MM.1S (cell line): ENCODE measurements at regions not wholly inside any gene's neighbourhood (a gene's known extent, or its start where the extent isn't known, plus 50 kb on each side); places are given as distances from the start of the nearest gene placed in this dataset.
"Not testable (repeated sequence)": the region's sequence is repeated elsewhere in the genome, so short reads cannot be mapped to it uniquely, and the experiment has no call there.

ENCODE experiments used
- DNase-seq: peaks from one replicate; pipeline ENCODE4 v3.0.0-alpha.2; 2015
- H2AFZ ChIP-seq: fragments of 300-600 bp; sonication (generic); 2 replicates; pipeline ENCODE4 v1.6.0; 2016; ENCODE audit warnings: antibody characterized with exemption, low read length
- H3F3A ChIP-seq: fragments of 300-600 bp; sonication (generic); 2 replicates; pipeline ENCODE4 v1.6.1; 2016; ENCODE audit warnings: mild to moderate bottlenecking, antibody characterized with exemption, low read length, moderate library complexity, mixed read lengths; ENCODE audit not compliant: insufficient read depth
- H3K27ac ChIP-seq: fragments of 300-600 bp; sonication (generic); 2 replicates; pipeline ENCODE4 v1.5.1; 2016; ENCODE audit warnings: mild to moderate bottlenecking, low read length
- H3K27me3 ChIP-seq: fragments of 300-600 bp; sonication (generic); replicated peaks from 2 replicates; pipeline ENCODE4 v1.6.0; 2016; ENCODE audit warnings: low read length; ENCODE audit not compliant: insufficient read depth
- H3K36me3 ChIP-seq: fragments of 300-600 bp; sonication (generic); replicated peaks from 2 replicates; pipeline ENCODE4 v1.6.1; 2016; ENCODE audit warnings: mild to moderate bottlenecking, low read length, mixed read lengths; ENCODE audit not compliant: insufficient read depth
- H3K4me1 ChIP-seq: fragments of 300-600 bp; sonication (generic); 2 replicates; pipeline ENCODE4 v1.6.1; 2016; ENCODE audit warnings: low read length, mixed read lengths
- H3K4me2 ChIP-seq: fragments of 300-600 bp; sonication (generic); 2 replicates; pipeline ENCODE4 v1.6.0; 2016; ENCODE audit warnings: low read depth, low read length
- H3K4me3 ChIP-seq: fragments of 300-600 bp; sonication (generic); 2 replicates; pipeline ENCODE4 v1.5.1; 2016; ENCODE audit warnings: low read length, mixed read lengths
- H3K79me2 ChIP-seq: fragments of 300-600 bp; sonication (generic); 2 replicates; pipeline ENCODE4 v1.6.1; 2016; ENCODE audit warnings: mixed run types, low read length, mixed read lengths
- H3K9ac ChIP-seq: fragments of 300-600 bp; sonication (generic); 2 replicates; pipeline ENCODE4 v1.6.1; 2016; ENCODE audit warnings: low read length, mixed read lengths
- H3K9me2 ChIP-seq: fragments of 300-600 bp; sonication (generic); replicated peaks from 2 replicates; pipeline ENCODE4 v1.6.1; 2016; ENCODE audit warnings: mild to moderate bottlenecking, low read length, mixed read lengths; ENCODE audit not compliant: insufficient read depth
- H3K9me3 ChIP-seq: fragments of 300-600 bp; sonication (generic); replicated peaks from 2 replicates; pipeline ENCODE4 v1.6.1; 2016; ENCODE audit warnings: mild to moderate bottlenecking, low read length, mixed read lengths; ENCODE audit not compliant: insufficient read depth
- H4K20me1 ChIP-seq: fragments of 300-600 bp; sonication (generic); 2 replicates; pipeline ENCODE4 v1.6.1; 2016; ENCODE audit warnings: mild to moderate bottlenecking, low read length, moderate library complexity, mixed read lengths; ENCODE audit not compliant: insufficient read depth
- EZH2 ChIP-seq: fragments of 300-600 bp; sonication (generic); optimal IDR thresholded peaks from 2 replicates; pipeline ENCODE3; 2017; ENCODE audit warnings: low read depth, mild to moderate bottlenecking, antibody characterized with exemption, low read length, mixed read lengths
- EZH2phosphoT487 ChIP-seq: fragments of 300-600 bp; sonication (generic); IDR thresholded peaks from 2 replicates; pipeline ENCODE4 v1.6.1; 2018; ENCODE audit warnings: antibody characterized with exemption, low read length
- TF ChIP-seq, protein P1 (sequence below): fragments of 300-600 bp; sonication (generic); IDR thresholded peaks from 2 replicates; pipeline ENCODE4 v1.5.1; 2016; ENCODE audit warnings: antibody characterized with exemption, low read length, mixed read lengths

DNA sequence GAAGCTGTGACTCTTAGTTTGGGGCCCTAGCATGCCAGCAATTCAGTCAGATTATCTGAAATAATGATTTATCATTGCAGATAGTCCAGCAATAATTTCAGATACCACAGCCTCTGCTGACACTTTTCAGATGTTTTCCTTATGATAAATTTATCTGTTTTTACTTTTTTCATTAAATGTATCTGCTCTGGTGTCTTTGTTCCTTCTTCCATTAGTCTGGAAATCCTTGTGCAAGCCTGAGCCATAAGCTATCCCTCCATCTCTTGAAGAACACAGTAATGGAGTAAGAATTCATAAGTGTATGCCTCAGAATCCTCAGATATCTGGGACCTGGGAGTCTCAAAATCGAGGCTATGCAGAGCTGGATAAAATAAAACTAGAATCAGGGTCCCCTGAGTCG lies 146.4 kb upstream of the KRR1 start:
- Histone ChIP-seq H3K36me3 (no peaks in the 10 kb centered on the region), H4K20me1 (no peaks in the 10 kb centered on the region), H3K9ac (no peak overlapping the region), H2AFZ (no peak overlapping the region), H3K4me3 (no peak overlapping the region), H3K27ac (no peak overlapping the region), H3F3A (no peaks in the 10 kb centered on the region), H3K4me2 (no peak overlapping the region), H3K27me3 (no peaks in the 10 kb centered on the region), H3K79me2 (no peaks in the 10 kb centered on the region), H3K4me1 (no peaks in the 10 kb centered on the region), H3K9me2 (no peaks in the 10 kb centered on the region), H3K9me3 (no peaks in the 10 kb centered on the region)
- TF ChIP-seq, protein P1, sequence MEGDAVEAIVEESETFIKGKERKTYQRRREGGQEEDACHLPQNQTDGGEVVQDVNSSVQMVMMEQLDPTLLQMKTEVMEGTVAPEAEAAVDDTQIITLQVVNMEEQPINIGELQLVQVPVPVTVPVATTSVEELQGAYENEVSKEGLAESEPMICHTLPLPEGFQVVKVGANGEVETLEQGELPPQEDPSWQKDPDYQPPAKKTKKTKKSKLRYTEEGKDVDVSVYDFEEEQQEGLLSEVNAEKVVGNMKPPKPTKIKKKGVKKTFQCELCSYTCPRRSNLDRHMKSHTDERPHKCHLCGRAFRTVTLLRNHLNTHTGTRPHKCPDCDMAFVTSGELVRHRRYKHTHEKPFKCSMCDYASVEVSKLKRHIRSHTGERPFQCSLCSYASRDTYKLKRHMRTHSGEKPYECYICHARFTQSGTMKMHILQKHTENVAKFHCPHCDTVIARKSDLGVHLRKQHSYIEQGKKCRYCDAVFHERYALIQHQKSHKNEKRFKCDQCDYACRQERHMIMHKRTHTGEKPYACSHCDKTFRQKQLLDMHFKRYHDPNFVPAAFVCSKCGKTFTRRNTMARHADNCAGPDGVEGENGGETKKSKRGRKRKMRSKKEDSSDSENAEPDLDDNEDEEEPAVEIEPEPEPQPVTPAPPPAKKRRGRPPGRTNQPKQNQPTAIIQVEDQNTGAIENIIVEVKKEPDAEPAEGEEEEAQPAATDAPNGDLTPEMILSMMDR: no peak
- DNase-seq: no peak

DNA sequence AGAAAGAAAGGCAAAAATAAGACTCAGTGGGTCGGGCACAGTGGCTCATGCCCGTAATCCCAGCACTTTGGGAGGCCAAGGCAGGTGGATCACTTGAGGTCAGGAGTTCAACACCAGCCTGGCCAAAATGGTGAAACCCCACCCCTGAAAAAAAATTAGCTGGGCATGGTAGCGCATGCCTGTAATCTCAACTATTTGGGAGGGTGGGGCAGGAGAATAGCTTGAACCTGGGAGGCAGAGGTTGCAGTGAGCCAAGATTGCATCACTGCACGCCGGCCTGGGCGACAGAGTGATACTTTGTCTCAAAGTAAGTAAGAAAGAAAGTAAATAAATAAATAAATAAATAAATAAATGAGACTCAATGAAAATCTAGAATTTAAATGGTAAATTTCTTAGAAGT lies 145.9 kb upstream of the KRR1 start:
- DNase-seq, H4K20me1 ChIP-seq, H3K36me3 ChIP-seq, H3K27me3 ChIP-seq, H3K4me2 ChIP-seq, H3K79me2 ChIP-seq, H3K9ac ChIP-seq, H2AFZ ChIP-seq, H3K4me3 ChIP-seq, H3K9me2 ChIP-seq, H3K9me3 ChIP-seq, H3F3A ChIP-seq, H3K4me1 ChIP-seq, H3K27ac ChIP-seq: not testable (repeated sequence)

DNA sequence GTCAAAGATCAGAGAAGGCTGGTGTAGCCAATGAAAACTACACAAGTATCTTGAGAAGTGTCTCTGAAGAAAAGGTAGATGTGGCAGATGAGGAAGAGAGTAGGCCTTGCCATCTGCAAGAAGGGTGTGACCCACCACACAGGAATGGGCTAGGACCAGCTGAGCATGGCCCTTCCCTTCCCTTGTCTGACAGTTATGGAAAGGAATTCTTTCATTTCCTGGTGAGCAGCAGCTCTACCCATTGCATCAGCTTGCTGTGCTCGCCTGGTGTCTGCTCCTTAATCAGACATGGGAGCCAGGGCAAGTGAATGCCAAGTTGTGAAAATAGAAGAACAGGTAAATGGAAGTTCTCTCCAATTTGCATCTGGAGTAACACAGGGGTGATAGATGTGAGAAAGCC lies 145.2 kb upstream of the KRR1 start:
- no peak overlapping the region for H2AFZ ChIP-seq
- H3K9me2 ChIP-seq: no peaks in the 10 kb centered on the region
- no peak overlapping the region for H3K4me3 ChIP-seq
- no peak overlapping the region for H3K9ac ChIP-seq
- no peaks in the 10 kb centered on the region for H3K9me3 ChIP-seq
- no peak for DNase-seq
- H3K27ac ChIP-seq: no peak overlapping the region
- H3F3A ChIP-seq: no peaks in the 10 kb centered on the region
- H3K79me2 ChIP-seq: no peaks in the 10 kb centered on the region
- H3K4me2 ChIP-seq: no peak overlapping the region
- TF ChIP-seq EZH2 (no peak), EZH2phosphoT487 (no peak)
- TF ChIP-seq, protein P1: no peak
- no peaks in the 10 kb centered on the region for H4K20me1 ChIP-seq
- H3K4me1 ChIP-seq: no peaks in the 10 kb centered on the region
- no peaks in the 10 kb centered on the region for H3K27me3 ChIP-seq
- no peaks in the 10 kb centered on the region for H3K36me3 ChIP-seq

DNA sequence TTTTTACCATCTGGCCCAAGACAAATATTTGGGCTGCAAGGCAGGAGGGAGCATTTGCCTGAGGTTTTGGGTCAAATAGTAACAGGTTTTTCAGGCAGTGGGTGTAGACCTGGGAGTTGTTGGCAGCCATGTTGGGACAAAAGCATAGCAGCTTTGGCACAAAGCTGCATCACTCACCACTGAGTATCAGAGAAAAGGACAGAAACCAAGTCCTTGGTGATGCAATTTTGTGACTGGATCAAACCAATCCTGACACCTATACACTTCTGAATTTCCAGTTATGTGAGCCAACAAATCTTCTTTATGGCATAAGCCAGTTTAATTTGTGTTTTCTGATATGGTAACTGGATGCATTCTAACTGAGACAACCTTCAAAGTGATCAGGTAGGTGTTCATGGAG lies 144.8 kb upstream of the KRR1 start:
- Histone ChIP-seq H3K9ac (no peak overlapping the region), H2AFZ (no peak overlapping the region), H3K27ac (no peak overlapping the region), H3K9me3 (no peaks in the 10 kb centered on the region), H3F3A (no peaks in the 10 kb centered on the region), H3K9me2 (no peaks in the 10 kb centered on the region), H3K4me2 (no peak overlapping the region), H3K36me3 (no peaks in the 10 kb centered on the region), H3K4me3 (no peak overlapping the region), H3K4me1 (no peaks in the 10 kb centered on the region), H4K20me1 (no peaks in the 10 kb centered on the region), H3K79me2 (no peaks in the 10 kb centered on the region), H3K27me3 (no peaks in the 10 kb centered on the region)
- TF ChIP-seq EZH2phosphoT487 (no peak), EZH2 (no peak)
- TF ChIP-seq, protein P1: no peak
- no peak for DNase-seq
